Natural killer cell (primary cell): ENCODE measurements at regions not wholly inside any gene's neighbourhood (a gene's known extent, or its start where the extent isn't known, plus 50 kb on each side); places are given as distances from the start of the nearest gene placed in this dataset.

Source experiments
- ATAC-seq, 3 donors: fragments of 150-1000 bp in 2 of 3; fragments of 200-7000 bp in 1 of 3; cut with Tn5 transposase; 1 replicate in 1 of 3; 2 replicates in 2 of 3; pipeline ENCODE4 v1.10.0; 2021; ENCODE audit warnings: mild to moderate bottlenecking in 2 of 3, moderate library complexity in 2 of 3
- DNase-seq, 2 donors: peaks; one replicate each; pipeline versions ENCODE4 v3.0.0 to v3.0.0-alpha.2; 2013 to 2021; ENCODE audit warnings: mixed read lengths in 1 of 2
- H3K27ac ChIP-seq: one replicate; pipeline ENCODE4 v1.5.1; 2013; ENCODE audit warnings: mild to moderate bottlenecking, low read length
- H3K27me3 ChIP-seq: one replicate; pipeline ENCODE4 v1.6.1; 2013; ENCODE audit warnings: low read length; ENCODE audit not compliant: control insufficient read depth, insufficient read depth
- H3K36me3 ChIP-seq: one replicate; pipeline ENCODE4 v1.6.1; 2013; ENCODE audit warnings: low read length; ENCODE audit not compliant: control insufficient read depth, insufficient read depth
- H3K4me1 ChIP-seq: one replicate; pipeline ENCODE4 v1.6.1; 2013; ENCODE audit warnings: low read length; ENCODE audit not compliant: control insufficient read depth, insufficient read depth
- H3K4me3 ChIP-seq: one replicate; pipeline ENCODE4 v1.5.1; 2013; ENCODE audit warnings: low read length
- H3K9me3 ChIP-seq: one replicate; pipeline ENCODE4 v1.6.1; 2013; ENCODE audit warnings: low read length; ENCODE audit not compliant: control insufficient read depth, insufficient read depth
- H3K27ac Mint-ChIP-seq, 2 donors: one replicate each; pipeline ENCODE4 v1.8.0; 2022; ENCODE audit warnings: mild to moderate bottlenecking in 2 of 2, mixed read lengths in 2 of 2, moderate library complexity in 1 of 2
- H3K27me3 Mint-ChIP-seq, 2 donors: one replicate each; pipeline ENCODE4 v1.8.0; 2022; ENCODE audit warnings: low read depth in 2 of 2, mixed read lengths in 2 of 2
- H3K36me3 Mint-ChIP-seq: one replicate; pipeline ENCODE4 v1.8.0; 2022; ENCODE audit warnings: mixed read lengths
- H3K4me1 Mint-ChIP-seq, 2 donors: one replicate each; pipeline ENCODE4 v1.8.0; 2022; ENCODE audit warnings: mixed read lengths in 2 of 2
- H3K4me3 Mint-ChIP-seq: one replicate; pipeline ENCODE4 v1.8.0; 2022; ENCODE audit warnings: mild to moderate bottlenecking, moderate library complexity, mixed read lengths
- H3K9me3 Mint-ChIP-seq, 2 donors: one replicate each; pipeline ENCODE4 v1.8.0; 2022; ENCODE audit warnings: mixed read lengths in 2 of 2
- CTCF ChIP-seq: fragments of 200-600 bp; IDR thresholded peaks from one replicate; pipeline ENCODE4 v1.8.0; 2022; ENCODE audit warnings: antibody characterized with exemption
- WGBS: methylation state at CpG from one replicate; pipeline ENCODE4 v1.1.7; 2013; ENCODE audit warnings: missing lambda C conversion rate; ENCODE audit not compliant: insufficient coverage; 5-methylcytosine and 5-hydroxymethylcytosine counted together
- intact Hi-C: fragments of 100-400 bp; cut with micrococcal nuclease; formaldehyde crosslinking; loops from one replicate; pipeline ENCODE4 v1.14.2; 2022

- H3K27ac ChIP-seq: no peak overlapping the region
- DNase-seq (no peak), ATAC-seq (no peak)
- H3K4me3 ChIP-seq: no peak overlapping the region
- H3K36me3 Mint-ChIP-seq: peaks cover 8% of the 10 kb centered on the region
- H3K27me3 Mint-ChIP-seq: no peaks in the 10 kb centered on the region
- H3K9me3 Mint-ChIP-seq: peaks cover 3% of the 10 kb centered on the region in 2 donors
- no peaks in the 10 kb centered on the region for H3K27me3 ChIP-seq
- intact Hi-C loops: no loop called here
- H3K4me3 Mint-ChIP-seq: no peak overlapping the region
- WGBS: 59% methylated on average over 2 of the region's 3 CpGs
- no peaks in the 10 kb centered on the region for H3K4me1 ChIP-seq
- H3K36me3 ChIP-seq: no peaks in the 10 kb centered on the region
- H3K27ac Mint-ChIP-seq: no peak overlapping the region
- TF ChIP-seq CTCF: no peak
- no peaks in the 10 kb centered on the region for H3K9me3 ChIP-seq
- H3K4me1 Mint-ChIP-seq: no peaks in the 10 kb centered on the region
Measured at GRCh38 chr14:29220566-29220965, 454.0 kb downstream of the FOXG1 start.

DNA sequence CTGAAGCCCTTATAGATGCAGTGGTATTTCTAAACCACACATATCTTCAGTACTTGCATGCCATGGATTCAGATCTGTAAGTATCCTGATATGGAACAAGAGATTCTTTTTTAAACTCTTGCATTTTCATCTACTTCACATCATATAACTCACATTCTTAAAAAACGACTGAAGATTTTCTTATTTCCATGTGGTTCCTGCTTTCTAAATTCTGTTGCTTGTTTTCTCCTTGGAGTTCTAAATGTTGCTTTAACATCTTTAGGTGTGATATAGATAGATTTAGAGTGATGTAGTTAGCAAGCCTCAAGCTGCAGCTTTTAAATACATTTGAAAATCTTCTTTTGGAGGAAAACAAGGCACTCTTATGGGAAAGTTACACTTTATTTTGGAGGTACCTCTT is 455.4 kb downstream of the FOXG1 start:
- Mint-ChIP-seq H3K4me1 (no peaks in the 10 kb centered on the region), H3K36me3 (peaks cover 8% of the 10 kb centered on the region), H3K4me3 (no peak overlapping the region), H3K27ac (no peak overlapping the region), H3K9me3 (peaks cover 3% of the 10 kb centered on the region in 2 donors), H3K27me3 (no peaks in the 10 kb centered on the region)
- H3K27me3 ChIP-seq: no peaks in the 10 kb centered on the region
- no peaks in the 10 kb centered on the region for H3K9me3 ChIP-seq
- DNase-seq (no peak), ATAC-seq (no peak)
- H3K4me1 ChIP-seq: no peaks in the 10 kb centered on the region
- intact Hi-C loops: no loop called here
- no peak for TF ChIP-seq CTCF
- H3K36me3 ChIP-seq: no peaks in the 10 kb centered on the region
- no CpG with 5 or more reads among the region's 1 CpG for WGBS
- no peak overlapping the region for H3K4me3 ChIP-seq
- no peak overlapping the region for H3K27ac ChIP-seq

DNA sequence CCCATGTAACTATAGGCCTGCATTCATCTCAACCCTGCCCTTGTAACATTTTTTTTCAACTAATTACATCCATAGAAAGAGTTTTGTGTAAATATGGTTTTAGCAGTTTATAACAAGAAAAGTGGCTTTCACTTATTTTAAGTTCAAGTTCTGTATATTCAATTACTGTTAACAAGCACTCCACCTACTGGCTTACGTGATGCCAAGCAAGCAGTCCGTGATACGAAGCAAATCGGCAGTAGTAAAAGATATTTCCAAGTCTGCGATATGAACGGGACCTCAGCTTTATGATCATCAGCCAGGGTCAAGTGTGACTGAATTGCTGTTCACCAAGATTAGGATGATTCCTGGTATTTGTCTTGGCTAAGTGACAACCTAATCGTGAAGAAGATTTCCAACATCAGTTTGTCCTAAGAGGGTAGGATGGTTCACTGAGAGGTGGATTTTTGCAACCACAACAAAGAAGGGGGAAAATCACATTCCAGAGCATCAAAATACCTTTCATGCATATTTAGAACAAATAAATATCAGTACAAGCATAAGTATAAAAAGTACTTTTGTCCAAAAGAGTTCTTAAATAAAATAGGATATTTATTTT is 456.2 kb downstream of the FOXG1 start:
- Mint-ChIP-seq H3K9me3 (peaks cover 3% of the 10 kb centered on the region in 2 donors), H3K36me3 (peaks cover 8% of the 10 kb centered on the region), H3K4me1 (no peaks in the 10 kb centered on the region), H3K27me3 (no peaks in the 10 kb centered on the region), H3K27ac (no peak overlapping the region), H3K4me3 (no peak overlapping the region)
- Histone ChIP-seq H3K36me3 (no peaks in the 10 kb centered on the region), H3K4me1 (no peaks in the 10 kb centered on the region), H3K9me3 (no peaks in the 10 kb centered on the region), H3K27ac (no peak overlapping the region), H3K4me3 (no peak overlapping the region), H3K27me3 (no peaks in the 10 kb centered on the region)
- DNase-seq (no peak), ATAC-seq (no peak)
- intact Hi-C loops: no loop called here
- 19% methylated on average over 7 of the region's 7 CpGs for WGBS
- no peak for TF ChIP-seq CTCF

DNA sequence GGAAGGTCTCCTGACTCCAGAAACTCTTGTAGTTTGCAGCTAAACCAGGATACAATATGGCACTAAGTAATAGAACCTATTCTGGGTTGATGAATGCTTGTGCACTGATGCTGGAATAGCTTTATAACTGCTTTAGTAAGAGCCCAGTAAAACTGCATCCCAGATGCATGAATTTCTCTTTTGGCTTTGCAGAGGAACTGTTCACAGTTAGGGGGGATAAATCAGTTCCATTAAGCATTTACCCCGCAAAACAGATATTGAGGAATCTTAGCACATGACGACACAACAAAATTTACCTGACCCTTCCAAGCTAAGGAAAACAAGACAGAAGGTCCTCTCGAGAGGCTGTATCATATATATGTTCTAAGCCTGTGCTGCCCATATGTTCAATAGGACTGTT is 457.4 kb downstream of the FOXG1 start:
- Mint-ChIP-seq H3K4me3 (no peak overlapping the region), H3K9me3 (peaks cover 3% of the 10 kb centered on the region in 2 donors), H3K36me3 (peaks cover 8% of the 10 kb centered on the region), H3K27me3 (no peaks in the 10 kb centered on the region), H3K4me1 (no peaks in the 10 kb centered on the region), H3K27ac (no peak overlapping the region)
- Histone ChIP-seq H3K27ac (no peak overlapping the region), H3K4me3 (no peak overlapping the region), H3K4me1 (no peaks in the 10 kb centered on the region), H3K27me3 (no peaks in the 10 kb centered on the region), H3K9me3 (no peaks in the 10 kb centered on the region), H3K36me3 (no peaks in the 10 kb centered on the region)
- DNase-seq: no peak
- no peak for TF ChIP-seq CTCF
- ATAC-seq: no peak
- 80% methylated on average over 3 of the region's 3 CpGs for WGBS
- intact Hi-C loops: no loop called here
